ENCODE measurements at regions not wholly inside any gene's neighbourhood (a gene's known extent, or its start where the extent isn't known, plus 50 kb on each side); places are given as distances from the start of the nearest gene placed in this dataset.

DNA sequence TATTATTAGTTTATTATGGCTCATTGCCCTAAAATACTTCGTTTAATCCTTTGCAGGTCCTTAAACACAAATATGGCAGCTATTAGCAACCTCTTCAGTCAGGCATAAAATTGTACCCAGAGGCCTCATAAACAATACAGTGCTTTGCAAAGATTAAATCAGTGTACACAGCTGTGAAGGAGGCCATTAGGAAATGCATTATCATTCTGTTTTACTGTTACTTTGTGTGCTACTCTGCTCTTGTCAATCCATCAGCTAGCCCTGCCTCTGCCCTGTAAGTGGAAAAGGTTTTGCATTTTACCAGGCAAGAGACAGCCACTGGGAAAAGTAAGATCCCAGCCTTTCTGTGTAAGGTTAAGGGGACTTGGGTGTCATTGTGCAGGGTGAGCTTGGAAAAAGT lies 415.7 kb upstream of the DAB1 start:
- TF ChIP-seq POLR2AphosphoS5 (IDR thresholded peaks at IDR 0.05) (no peak), POLR2A (IDR thresholded peaks at IDR 0.05) (no peak)
- TF ChIP-seq, protein P1, sequence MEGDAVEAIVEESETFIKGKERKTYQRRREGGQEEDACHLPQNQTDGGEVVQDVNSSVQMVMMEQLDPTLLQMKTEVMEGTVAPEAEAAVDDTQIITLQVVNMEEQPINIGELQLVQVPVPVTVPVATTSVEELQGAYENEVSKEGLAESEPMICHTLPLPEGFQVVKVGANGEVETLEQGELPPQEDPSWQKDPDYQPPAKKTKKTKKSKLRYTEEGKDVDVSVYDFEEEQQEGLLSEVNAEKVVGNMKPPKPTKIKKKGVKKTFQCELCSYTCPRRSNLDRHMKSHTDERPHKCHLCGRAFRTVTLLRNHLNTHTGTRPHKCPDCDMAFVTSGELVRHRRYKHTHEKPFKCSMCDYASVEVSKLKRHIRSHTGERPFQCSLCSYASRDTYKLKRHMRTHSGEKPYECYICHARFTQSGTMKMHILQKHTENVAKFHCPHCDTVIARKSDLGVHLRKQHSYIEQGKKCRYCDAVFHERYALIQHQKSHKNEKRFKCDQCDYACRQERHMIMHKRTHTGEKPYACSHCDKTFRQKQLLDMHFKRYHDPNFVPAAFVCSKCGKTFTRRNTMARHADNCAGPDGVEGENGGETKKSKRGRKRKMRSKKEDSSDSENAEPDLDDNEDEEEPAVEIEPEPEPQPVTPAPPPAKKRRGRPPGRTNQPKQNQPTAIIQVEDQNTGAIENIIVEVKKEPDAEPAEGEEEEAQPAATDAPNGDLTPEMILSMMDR (IDR thresholded peaks at IDR 0.05 in 8 of 11, conservative IDR thresholded peaks at IDR 0.05 in 3 of 11): no peak
- H3K4me1 ChIP-seq: no peaks in the 10 kb centered on the region
- 57 to 85% (median 71%) methylated on average over 1 of the region's 1 CpG for WGBS, 5 donors
- intact Hi-C loops (cut with DNase I; ENCODE audit: low total_unique reads): no loop called here
- H3K27me3 ChIP-seq (replicated peaks in 1 of 7): no peaks in the 10 kb centered on the region
- no peaks in the 10 kb centered on the region for H3K36me3 ChIP-seq
- peaks cover 0 to 37% (median 22%) of the 10 kb centered on the region in 8 donors for H3K9me3 ChIP-seq
- no peak for DNase-seq
- no peak overlapping the region for H3K4me3 ChIP-seq
- H3K27ac ChIP-seq: no peak overlapping the region

DNA sequence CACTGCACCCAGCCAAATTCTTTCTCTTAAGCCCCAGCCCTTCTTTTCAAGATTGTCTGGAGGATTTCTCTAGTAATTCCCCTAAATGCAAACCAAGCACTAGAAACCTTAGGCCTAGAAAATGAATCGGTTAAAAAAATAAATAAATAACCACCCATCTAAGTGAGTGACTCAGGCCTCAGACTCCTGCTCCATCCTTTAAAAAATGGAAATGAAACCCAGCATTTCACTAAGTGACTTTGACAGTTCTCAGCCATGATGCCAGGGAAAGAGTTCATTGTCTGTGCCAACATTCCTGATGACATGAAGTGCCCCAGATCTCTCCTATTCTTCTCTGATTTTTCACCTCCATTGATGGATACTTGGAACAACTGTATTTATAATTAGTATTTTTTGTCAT lies 415.2 kb upstream of the DAB1 start:
- H3K27me3 ChIP-seq (replicated peaks in 1 of 7): no peaks in the 10 kb centered on the region

DNA sequence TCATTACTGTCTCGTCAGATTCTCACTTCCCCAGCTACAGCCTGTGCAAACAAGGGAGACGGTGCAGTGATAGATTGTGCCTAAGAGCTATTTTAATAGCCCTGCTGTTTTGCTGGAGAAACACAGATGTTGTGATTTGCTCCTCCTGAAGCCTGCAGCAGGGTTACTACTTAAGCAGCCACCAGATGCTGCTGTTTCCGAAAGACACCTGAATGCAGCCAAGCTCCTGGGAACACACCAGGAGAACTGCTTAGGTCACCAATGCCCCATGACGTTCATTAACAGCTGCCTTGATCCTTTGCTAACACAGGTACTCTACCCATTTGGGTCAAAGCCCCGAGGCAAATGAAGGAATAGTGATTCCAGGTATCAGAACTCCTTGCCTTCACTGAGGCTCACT lies 411.8 kb upstream of the DAB1 start:
- Histone ChIP-seq H3K4me1 (no peaks in the 10 kb centered on the region), H3K36me3 (no peaks in the 10 kb centered on the region), H3K4me3 (no peak overlapping the region), H3K27ac (no peak overlapping the region), H3K27me3 (replicated peaks in 1 of 7) (no peaks in the 10 kb centered on the region), H3K9me3 (peaks cover 0 to 18% (median 6%) of the 10 kb centered on the region in 8 donors)
- TF ChIP-seq POLR2AphosphoS5 (IDR thresholded peaks at IDR 0.05): no peak
- no peak for TF ChIP-seq POLR2A (IDR thresholded peaks at IDR 0.05)
- TF ChIP-seq, protein P1 (IDR thresholded peaks at IDR 0.05 in 8 of 11, conservative IDR thresholded peaks at IDR 0.05 in 3 of 11): no peak
- intact Hi-C loops (cut with DNase I; ENCODE audit: low total_unique reads): no loop called here
- 41 to 55% (median 51%) methylated on average over 4 to 5 of the region's 5 CpGs for WGBS, 5 donors
- no peak for DNase-seq

More for the DNA sequence above, 415.2 kb upstream of the DAB1 start:
- intact Hi-C loops (cut with DNase I; ENCODE audit: low total_unique reads): no loop called here
- Histone ChIP-seq H3K27ac (no peak overlapping the region), H3K4me3 (no peak overlapping the region), H3K36me3 (no peaks in the 10 kb centered on the region), H3K4me1 (no peaks in the 10 kb centered on the region), H3K9me3 (peaks cover 0 to 37% (median 22%) of the 10 kb centered on the region in 8 donors)
- no peak for TF ChIP-seq POLR2AphosphoS5 (IDR thresholded peaks at IDR 0.05)
- TF ChIP-seq POLR2A (IDR thresholded peaks at IDR 0.05): no peak
- TF ChIP-seq, protein P1 (IDR thresholded peaks at IDR 0.05 in 8 of 11, conservative IDR thresholded peaks at IDR 0.05 in 3 of 11): no peak
- no peak for DNase-seq
- WGBS, 5 donors: 86 to 96% (median 89%) methylated on average over 1 of the region's 1 CpG

DNA sequence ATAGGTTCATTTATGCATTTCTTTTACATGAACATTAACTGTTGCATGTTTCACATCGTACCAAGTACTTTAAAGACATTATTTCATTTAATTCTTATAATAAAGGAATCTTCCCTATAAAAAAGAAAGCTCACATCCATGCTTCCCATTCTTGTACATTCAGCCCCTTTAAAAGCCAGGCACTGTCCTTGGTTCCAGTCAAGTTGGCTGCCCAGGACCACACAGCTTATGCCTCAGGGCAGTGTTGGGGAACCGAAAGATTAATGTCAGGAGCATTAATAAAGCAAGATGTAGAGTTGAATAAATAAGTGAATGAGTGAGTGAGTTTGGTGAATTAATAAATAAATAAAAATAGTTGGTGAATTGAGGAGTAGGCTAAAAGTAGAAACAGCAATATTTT lies 409.4 kb upstream of the DAB1 start:
- Histone ChIP-seq H3K4me1 (no peaks in the 10 kb centered on the region), H3K36me3 (no peaks in the 10 kb centered on the region), H3K4me3 (no peak overlapping the region), H3K27me3 (replicated peaks in 1 of 7) (no peaks in the 10 kb centered on the region), H3K9me3 (peaks cover 0 to 3% (median 0%) of the 10 kb centered on the region in 8 donors), H3K27ac (no peak overlapping the region)
- 78 to 96% (median 82%) methylated on average over 2 of the region's 2 CpGs for WGBS, 5 donors
- no peak for DNase-seq
- TF ChIP-seq, protein P1 (IDR thresholded peaks at IDR 0.05 in 8 of 11, conservative IDR thresholded peaks at IDR 0.05 in 3 of 11): no peak
- TF ChIP-seq POLR2AphosphoS5 (IDR thresholded peaks at IDR 0.05) (no peak), POLR2A (IDR thresholded peaks at IDR 0.05) (no peak)
- intact Hi-C loops (cut with DNase I; ENCODE audit: low total_unique reads): no loop called here

Measured in spleen (tissue), 11 donors.